ENCODE measurements at regions not wholly inside any gene's neighbourhood (a gene's known extent, or its start where the extent isn't known, plus 50 kb on each side); places are given as distances from the start of the nearest gene placed in this dataset.

- no peak for TF ChIP-seq CTCF (IDR thresholded peaks at IDR 0.05; ENCODE audit: insufficient read depth, missing control alignments)
- no peak for DNase-seq (ENCODE audit: insufficient read length, low spot score)
- no peak for FAIRE-seq
Observed at GRCh38 chr16:52167328-52167727, 379.6 kb downstream of the TOX3 start.

GRCh38 chr16:52165961-52166360, 381.0 kb downstream of the TOX3 start:
- no peak for FAIRE-seq

GRCh38 chr16:52149003-52149402, 397.9 kb downstream of the TOX3 start:
- TF ChIP-seq CTCF (IDR thresholded peaks at IDR 0.05; ENCODE audit: insufficient read depth, missing control alignments): no peak
- no peak for DNase-seq (ENCODE audit: insufficient read length, low spot score)
- no peak for FAIRE-seq

More at GRCh38 chr16:52165961-52166360, 381.0 kb downstream of the TOX3 start:
- DNase-seq (ENCODE audit: insufficient read length, low spot score): no peak
- no peak for TF ChIP-seq CTCF (IDR thresholded peaks at IDR 0.05; ENCODE audit: insufficient read depth, missing control alignments)

- TF ChIP-seq CTCF (IDR thresholded peaks at IDR 0.05; ENCODE audit: insufficient read depth, missing control alignments): no peak
- DNase-seq (ENCODE audit: insufficient read length, low spot score): no peak
- no peak for FAIRE-seq
Observed at GRCh38 chr16:52141871-52142270, 405.1 kb downstream of the TOX3 start.

GRCh38 chr16:52128361-52128760, 418.6 kb downstream of the TOX3 start:
- FAIRE-seq (no peak), DNase-seq (ENCODE audit: insufficient read length, low spot score) (no peak)
- no peak for TF ChIP-seq CTCF (IDR thresholded peaks at IDR 0.05; ENCODE audit: insufficient read depth, missing control alignments)

- no peak for TF ChIP-seq CTCF (IDR thresholded peaks at IDR 0.05; ENCODE audit: insufficient read depth, missing control alignments)
- FAIRE-seq (no peak), DNase-seq (ENCODE audit: insufficient read length, low spot score) (no peak)
Observed at GRCh38 chr16:52123842-52124241, 423.1 kb downstream of the TOX3 start.

GRCh38 chr16:52123061-52123839, 423.7 kb downstream of the TOX3 start:
- no peak for TF ChIP-seq CTCF (IDR thresholded peaks at IDR 0.05; ENCODE audit: insufficient read depth, missing control alignments)
- FAIRE-seq (no peak), DNase-seq (ENCODE audit: insufficient read length, low spot score) (no peak)
